ENCODE measurements at regions not wholly inside any gene's neighbourhood (a gene's known extent, or its start where the extent isn't known, plus 50 kb on each side); places are given as distances from the start of the nearest gene placed in this dataset.

- H3K36me3 ChIP-seq (ENCODE audit: control insufficient read depth, insufficient read depth, low read length): no peaks in the 10 kb centered on the region
- no peaks in the 10 kb centered on the region; the same call in 1 of the 2 replicates for H3K27me3 ChIP-seq (replicated peaks; ENCODE audit: control insufficient read depth, insufficient read depth, low read length)
- peak overlapping the region; percentile 66 for H3K4me3 ChIP-seq (replicated peaks; ENCODE audit: low read depth, low read length)
- peak; percentile 80 for DNase-seq (ENCODE audit: extremely low read depth, insufficient read length)
- peak; percentile 97 for TF ChIP-seq CTCF (IDR thresholded peaks at IDR 0.05; ENCODE audit: insufficient read depth, low read length, poor library complexity, severe bottlenecking)
Measured at GRCh38 chr3:107927361-107928083, 163.3 kb downstream of the CD47 start.

- no peaks in the 10 kb centered on the region; the same call in 1 of the 2 replicates for H3K27me3 ChIP-seq (replicated peaks; ENCODE audit: control insufficient read depth, insufficient read depth, low read length)
- TF ChIP-seq CTCF (IDR thresholded peaks at IDR 0.05; ENCODE audit: insufficient read depth, low read length, poor library complexity, severe bottlenecking): no peak
- DNase-seq (ENCODE audit: extremely low read depth, insufficient read length): no peak
- H3K36me3 ChIP-seq (ENCODE audit: control insufficient read depth, insufficient read depth, low read length): no peaks in the 10 kb centered on the region
- H3K4me3 ChIP-seq (replicated peaks; ENCODE audit: low read depth, low read length): no peak overlapping the region
Measured at GRCh38 chr3:107925851-107926250, 165.0 kb downstream of the CD47 start.

- no peak overlapping the region for H3K4me3 ChIP-seq (replicated peaks; ENCODE audit: low read depth, low read length)
- no peak for DNase-seq (ENCODE audit: extremely low read depth, insufficient read length)
- no peaks in the 10 kb centered on the region for H3K36me3 ChIP-seq (ENCODE audit: control insufficient read depth, insufficient read depth, low read length)
- no peak for TF ChIP-seq CTCF (IDR thresholded peaks at IDR 0.05; ENCODE audit: insufficient read depth, low read length, poor library complexity, severe bottlenecking)
- no peaks in the 10 kb centered on the region; the same call in 1 of the 2 replicates for H3K27me3 ChIP-seq (replicated peaks; ENCODE audit: control insufficient read depth, insufficient read depth, low read length)
Measured at GRCh38 chr3:107921038-107921437, 169.8 kb downstream of the CD47 start.

- DNase-seq (ENCODE audit: extremely low read depth, insufficient read length): no peak
- no peaks in the 10 kb centered on the region for H3K36me3 ChIP-seq (ENCODE audit: control insufficient read depth, insufficient read depth, low read length)
- TF ChIP-seq CTCF (IDR thresholded peaks at IDR 0.05; ENCODE audit: insufficient read depth, low read length, poor library complexity, severe bottlenecking): no peak
- H3K4me3 ChIP-seq (replicated peaks; ENCODE audit: low read depth, low read length): no peak overlapping the region
- H3K27me3 ChIP-seq (replicated peaks; ENCODE audit: control insufficient read depth, insufficient read depth, low read length): no peaks in the 10 kb centered on the region; the same call in 1 of the 2 replicates
Measured at GRCh38 chr3:107920538-107920937, 170.3 kb downstream of the CD47 start.

- no peak for DNase-seq (ENCODE audit: extremely low read depth, insufficient read length)
- TF ChIP-seq CTCF (IDR thresholded peaks at IDR 0.05; ENCODE audit: insufficient read depth, low read length, poor library complexity, severe bottlenecking): no peak
Measured at GRCh38 chr3:107919239-107919638, 171.6 kb downstream of the CD47 start.

More at GRCh38 chr3:107919239-107919638, 171.6 kb downstream of the CD47 start:
- Histone ChIP-seq H3K4me3 (replicated peaks; ENCODE audit: low read depth, low read length) (no peak overlapping the region), H3K36me3 (ENCODE audit: control insufficient read depth, insufficient read depth, low read length) (no peaks in the 10 kb centered on the region), H3K27me3 (replicated peaks; ENCODE audit: control insufficient read depth, insufficient read depth, low read length) (no peaks in the 10 kb centered on the region; the same call in 1 of the 2 replicates)
